22Rv1 (cell line): ENCODE measurements at regions not wholly inside any gene's neighbourhood (a gene's known extent, or its start where the extent isn't known, plus 50 kb on each side); places are given as distances from the start of the nearest gene placed in this dataset.

Experiments
- ZFX ChIP-seq: fragments of 450-650 bp; IDR thresholded peaks from 2 replicates; pipeline ENCODE4 v1.6.1; 2017; ENCODE audit warnings: antibody characterized with exemption, borderline replicate concordance
- TF ChIP-seq, protein P1 (sequence below): fragments of 450-650 bp; IDR thresholded peaks from 2 replicates; pipeline ENCODE4 v1.5.1; 2017; ENCODE audit warnings: mild to moderate bottlenecking

DNA sequence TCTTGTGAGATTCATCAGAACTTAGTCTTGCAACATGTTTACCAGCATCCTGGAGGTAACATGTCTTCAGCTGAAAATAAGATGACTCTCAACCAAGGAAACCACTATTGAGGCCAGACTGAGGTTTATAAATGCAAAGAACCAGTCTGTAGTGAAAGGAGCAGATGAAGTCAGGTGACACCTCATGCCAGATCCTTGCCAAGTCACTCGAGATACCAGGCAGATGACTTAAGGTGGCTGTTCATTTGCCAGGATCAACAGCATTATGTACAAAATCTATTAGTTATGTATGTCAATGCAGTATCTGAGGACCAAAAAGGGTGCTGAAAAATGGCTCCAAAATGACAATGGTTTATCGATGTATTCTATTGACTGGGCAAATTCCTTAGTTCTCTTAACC is 100.0 kb upstream of the SOX6 start:
- TF ChIP-seq, protein P1, sequence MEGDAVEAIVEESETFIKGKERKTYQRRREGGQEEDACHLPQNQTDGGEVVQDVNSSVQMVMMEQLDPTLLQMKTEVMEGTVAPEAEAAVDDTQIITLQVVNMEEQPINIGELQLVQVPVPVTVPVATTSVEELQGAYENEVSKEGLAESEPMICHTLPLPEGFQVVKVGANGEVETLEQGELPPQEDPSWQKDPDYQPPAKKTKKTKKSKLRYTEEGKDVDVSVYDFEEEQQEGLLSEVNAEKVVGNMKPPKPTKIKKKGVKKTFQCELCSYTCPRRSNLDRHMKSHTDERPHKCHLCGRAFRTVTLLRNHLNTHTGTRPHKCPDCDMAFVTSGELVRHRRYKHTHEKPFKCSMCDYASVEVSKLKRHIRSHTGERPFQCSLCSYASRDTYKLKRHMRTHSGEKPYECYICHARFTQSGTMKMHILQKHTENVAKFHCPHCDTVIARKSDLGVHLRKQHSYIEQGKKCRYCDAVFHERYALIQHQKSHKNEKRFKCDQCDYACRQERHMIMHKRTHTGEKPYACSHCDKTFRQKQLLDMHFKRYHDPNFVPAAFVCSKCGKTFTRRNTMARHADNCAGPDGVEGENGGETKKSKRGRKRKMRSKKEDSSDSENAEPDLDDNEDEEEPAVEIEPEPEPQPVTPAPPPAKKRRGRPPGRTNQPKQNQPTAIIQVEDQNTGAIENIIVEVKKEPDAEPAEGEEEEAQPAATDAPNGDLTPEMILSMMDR: no peak
- no peak for TF ChIP-seq ZFX
